Loucy (cell line): ENCODE measurements at regions not wholly inside any gene's neighbourhood (a gene's known extent, or its start where the extent isn't known, plus 50 kb on each side); places are given as distances from the start of the nearest gene placed in this dataset.

Source experiments
- H2AFZ ChIP-seq: fragments of 200-600 bp; sonication (generic); 2 replicates; pipeline ENCODE4 v1.6.0; 2016; ENCODE audit warnings: antibody characterized with exemption, mild to moderate bottlenecking, low read length, moderate library complexity
- H3F3A ChIP-seq: fragments of 200-600 bp; 2 replicates; pipeline ENCODE4 v1.6.0; 2016; ENCODE audit warnings: antibody characterized with exemption, low read depth, mild to moderate bottlenecking
- H3K27me3 ChIP-seq: fragments of 200-600 bp; sonication (generic); 2 replicates; pipeline ENCODE4 v1.6.1; 2014; ENCODE audit warnings: low read length, mild to moderate bottlenecking; ENCODE audit not compliant: insufficient read depth, poor library complexity, severe bottlenecking
- H3K36me3 ChIP-seq: fragments of 200-600 bp; sonication (generic); 2 replicates; pipeline ENCODE4 v1.6.1; 2016; ENCODE audit warnings: low read length; ENCODE audit not compliant: insufficient read depth
- H3K4me1 ChIP-seq: fragments of 200-600 bp; sonication (generic); 2 replicates; pipeline ENCODE4 v1.5.1; 2014; ENCODE audit warnings: low read length, mild to moderate bottlenecking; ENCODE audit not compliant: insufficient read depth, poor library complexity, severe bottlenecking
- H3K4me2 ChIP-seq: fragments of 200-600 bp; sonication (generic); 2 replicates; pipeline ENCODE4 v1.6.0; 2014; ENCODE audit warnings: antibody characterized with exemption, low read length, low read depth, mild to moderate bottlenecking; ENCODE audit not compliant: poor library complexity, severe bottlenecking
- H3K4me3 ChIP-seq: fragments of 200-600 bp; sonication (generic); 2 replicates; pipeline ENCODE4 v1.5.1; 2014; ENCODE audit warnings: low read length, mild to moderate bottlenecking, mixed read lengths; ENCODE audit not compliant: poor library complexity, severe bottlenecking
- H3K79me2 ChIP-seq: fragments of 200-600 bp; sonication (generic); 2 replicates; pipeline ENCODE4 v1.6.1; 2014; ENCODE audit warnings: low read length; ENCODE audit not compliant: insufficient read depth
- H3K9ac ChIP-seq: fragments of 200-600 bp; sonication (generic); 2 replicates; pipeline ENCODE4 v1.6.0; 2014; ENCODE audit warnings: mild to moderate bottlenecking, low read depth, low read length, moderate library complexity; ENCODE audit not compliant: poor library complexity, severe bottlenecking
- H3K9me2 ChIP-seq: fragments of 200-600 bp; sonication (generic); replicated peaks from 2 replicates; pipeline ENCODE4 v1.6.1; 2016; ENCODE audit warnings: low read depth, low read length, mixed read lengths
- H3K9me3 ChIP-seq: fragments of 200-600 bp; sonication (generic); 2 replicates; pipeline ENCODE4 v1.6.1; 2014; ENCODE audit warnings: mild to moderate bottlenecking, antibody characterized with exemption, low read length, low read depth; ENCODE audit not compliant: insufficient read depth
- H4K20me1 ChIP-seq: fragments of 200-600 bp; sonication (generic); 2 replicates; pipeline ENCODE4 v1.6.0; 2014; ENCODE audit warnings: antibody characterized with exemption, low read length, mild to moderate bottlenecking; ENCODE audit not compliant: insufficient read depth, poor library complexity, severe bottlenecking
- CTCF ChIP-seq: fragments of 200-600 bp; sonication (generic); conservative IDR thresholded peaks from 2 replicates; pipeline ENCODE4 v1.5.1; 2014; ENCODE audit warnings: mild to moderate bottlenecking, antibody characterized with exemption, low read length
- EZH2phosphoT487 ChIP-seq: fragments of 200-600 bp; IDR thresholded peaks from 2 replicates; pipeline ENCODE4 v1.6.1; 2018; ENCODE audit warnings: antibody characterized with exemption, mild to moderate bottlenecking, moderate library complexity, borderline replicate concordance

- Histone ChIP-seq H3K36me3 (no peaks in the 10 kb centered on the region), H3K9ac (no peak overlapping the region), H3K9me2 (no peaks in the 10 kb centered on the region), H3K27me3 (no peaks in the 10 kb centered on the region), H3K4me3 (no peak overlapping the region), H3K9me3 (no peaks in the 10 kb centered on the region), H4K20me1 (no peaks in the 10 kb centered on the region), H3K4me1 (no peaks in the 10 kb centered on the region), H2AFZ (no peak overlapping the region), H3K79me2 (no peaks in the 10 kb centered on the region), H3F3A (no peaks in the 10 kb centered on the region), H3K4me2 (no peak overlapping the region)
- no peak for TF ChIP-seq EZH2phosphoT487
- TF ChIP-seq CTCF, result no peak
These were observed 472.3 kb upstream of the ADGRL4 start for GRCh38 chr1:79478728-79479373.

- TF ChIP-seq CTCF, result no peak
- no peak for TF ChIP-seq EZH2phosphoT487
These were observed 471.6 kb upstream of the ADGRL4 start for GRCh38 chr1:79478160-79478559.

GRCh38 chr1:79472067-79472656 lies 465.6 kb upstream of the ADGRL4 start:
- no peaks in the 10 kb centered on the region for H3K79me2 ChIP-seq
- H3K9ac ChIP-seq, result no peak overlapping the region
- no peaks in the 10 kb centered on the region for H3K36me3 ChIP-seq
- H3K9me3 ChIP-seq, result no peaks in the 10 kb centered on the region
- no peaks in the 10 kb centered on the region for H3F3A ChIP-seq
- no peak overlapping the region for H3K4me2 ChIP-seq
- H3K27me3 ChIP-seq, result no peaks in the 10 kb centered on the region
- H3K4me3 ChIP-seq, result no peak overlapping the region
- H4K20me1 ChIP-seq, result no peaks in the 10 kb centered on the region
- H2AFZ ChIP-seq, result no peak overlapping the region
- TF ChIP-seq CTCF (no peak), EZH2phosphoT487 (no peak)
- H3K4me1 ChIP-seq, result no peaks in the 10 kb centered on the region
- H3K9me2 ChIP-seq, result no peaks in the 10 kb centered on the region

More at GRCh38 chr1:79478160-79478559, 471.6 kb upstream of the ADGRL4 start:
- H3K27me3 ChIP-seq, result no peaks in the 10 kb centered on the region
- no peaks in the 10 kb centered on the region for H3K4me1 ChIP-seq
- no peak overlapping the region for H3K4me3 ChIP-seq
- H2AFZ ChIP-seq, result no peak overlapping the region
- no peaks in the 10 kb centered on the region for H4K20me1 ChIP-seq
- no peaks in the 10 kb centered on the region for H3K79me2 ChIP-seq
- no peaks in the 10 kb centered on the region for H3K9me3 ChIP-seq
- no peak overlapping the region for H3K4me2 ChIP-seq
- no peak overlapping the region for H3K9ac ChIP-seq
- H3F3A ChIP-seq, result no peaks in the 10 kb centered on the region
- no peaks in the 10 kb centered on the region for H3K9me2 ChIP-seq
- H3K36me3 ChIP-seq, result no peaks in the 10 kb centered on the region
